Muscle of arm (tissue), 1 donor: ENCODE measurements at regions not wholly inside any gene's neighbourhood (a gene's known extent, or its start where the extent isn't known, plus 50 kb on each side); places are given as distances from the start of the nearest gene placed in this dataset.
"Not testable (repeated sequence)": the region's sequence is repeated elsewhere in the genome, so short reads cannot be mapped to it uniquely, and the experiment has no call there.

Experiments used
- DNase-seq: peaks from one replicate; pipeline ENCODE4 v3.0.0-alpha.2; 2013

DNA sequence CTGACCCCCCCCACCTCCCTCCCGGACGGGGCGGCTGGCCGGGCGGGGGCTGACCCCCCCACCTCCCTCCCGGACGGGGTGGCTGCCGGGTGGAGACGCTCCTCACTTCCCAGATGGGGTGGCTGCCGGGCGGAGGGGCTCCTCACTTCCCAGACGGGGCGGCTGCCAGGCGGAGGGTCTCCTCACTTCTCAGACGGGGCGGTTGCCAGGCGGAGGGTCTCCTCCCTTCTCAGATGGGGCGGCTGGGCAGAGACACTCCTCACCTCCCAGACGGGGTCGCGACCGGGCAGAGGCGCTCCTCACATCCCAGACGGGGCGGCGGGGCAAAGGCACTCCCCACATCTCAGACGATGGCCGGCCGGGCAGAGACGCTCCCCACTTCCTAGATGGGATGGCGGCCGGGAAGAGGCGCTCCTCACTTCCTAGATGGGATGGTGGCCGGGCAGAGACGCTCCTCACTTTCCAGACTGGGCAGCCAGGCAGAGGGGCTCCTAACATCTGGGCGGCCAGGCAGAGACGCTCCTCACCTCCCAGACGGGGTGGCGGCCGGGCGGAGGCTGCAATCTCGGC lies 597.6 kb downstream of the ZEB2 start:
- DNase-seq = not testable (repeated sequence)

DNA sequence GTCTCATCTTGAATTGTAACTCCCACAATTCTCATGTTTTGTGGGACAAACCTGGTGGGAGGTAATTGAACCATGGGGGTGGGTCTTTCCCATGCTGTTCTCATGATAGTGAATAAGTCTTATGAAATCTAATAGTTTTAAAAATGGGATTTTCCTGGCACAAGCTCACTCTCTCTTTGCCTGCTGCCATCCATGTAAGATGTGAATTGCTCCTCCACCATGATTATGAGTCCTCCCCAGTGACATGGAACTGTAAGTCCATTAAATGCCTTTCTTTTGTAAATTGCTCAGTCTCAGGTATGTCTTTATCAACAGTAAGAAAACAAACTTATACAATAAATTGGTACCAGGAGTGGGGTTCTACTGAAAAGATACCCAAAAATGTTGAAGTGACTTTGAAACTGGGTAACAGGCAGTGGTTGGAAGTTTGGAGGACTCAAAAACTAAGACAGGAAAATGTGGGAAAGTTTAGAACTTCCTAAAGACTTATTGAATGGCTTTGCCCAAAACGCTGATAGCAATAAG lies 601.4 kb downstream of the ZEB2 start:
- no peak for DNase-seq

- DNase-seq = no peak
Measured at GRCh38 chr2:143916781-143917180, 603.1 kb downstream of the ZEB2 start.

DNA sequence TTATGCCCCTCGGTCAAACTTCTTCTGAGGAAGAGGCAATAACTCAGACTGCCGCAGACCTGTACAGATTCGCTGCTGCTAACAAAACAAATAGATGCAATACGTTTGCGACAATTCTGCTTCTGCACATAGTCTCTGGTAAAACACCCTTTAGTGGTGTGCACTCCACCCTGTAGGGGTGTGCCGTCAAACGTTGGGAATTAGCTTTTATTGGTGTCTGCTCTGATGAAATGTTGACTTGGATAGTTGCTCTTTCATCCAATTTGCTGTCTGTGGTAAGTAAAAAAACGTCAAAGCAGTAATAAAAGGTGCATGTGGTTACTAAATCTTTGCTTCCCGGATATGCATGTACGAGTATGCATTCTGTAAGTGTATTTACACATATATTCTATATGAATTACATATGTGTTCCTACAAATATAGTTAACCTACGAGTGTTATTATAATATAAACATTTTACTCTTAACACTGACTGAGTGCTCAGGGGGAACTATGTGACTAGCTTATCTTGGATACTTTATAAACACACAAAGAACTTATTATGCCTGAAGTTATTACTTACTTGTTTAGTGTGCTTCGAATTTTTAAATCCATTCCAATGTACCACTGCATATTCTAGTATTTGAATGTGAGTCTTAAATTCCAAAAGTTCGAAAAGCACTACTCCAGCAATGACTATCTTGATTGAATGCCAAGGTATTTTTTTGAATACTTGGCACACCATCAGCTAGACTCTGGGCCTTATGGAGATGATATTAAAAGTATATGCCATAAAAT lies 610.2 kb downstream of the ZEB2 start:
- DNase-seq = no peak

DNA sequence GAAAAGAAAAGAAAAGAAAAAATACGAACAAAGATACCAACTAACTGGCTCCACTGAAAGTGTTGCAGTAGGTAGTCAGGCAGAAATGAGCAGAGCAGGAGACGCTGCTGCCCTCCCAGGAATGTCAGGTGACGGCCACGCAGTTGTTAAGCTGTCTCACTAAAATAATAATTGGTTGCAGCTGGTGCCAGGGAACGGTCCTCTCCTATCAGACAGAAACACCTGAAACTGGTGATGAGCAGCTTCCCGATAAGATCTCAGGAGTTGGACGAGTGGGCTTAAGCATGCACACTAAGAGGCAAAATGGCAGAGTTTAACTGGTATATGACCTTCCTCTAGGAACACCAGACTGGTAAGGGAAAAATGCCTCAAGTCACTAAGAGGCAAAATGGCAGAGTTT lies 611.1 kb downstream of the ZEB2 start:
- DNase-seq = no peak

DNA sequence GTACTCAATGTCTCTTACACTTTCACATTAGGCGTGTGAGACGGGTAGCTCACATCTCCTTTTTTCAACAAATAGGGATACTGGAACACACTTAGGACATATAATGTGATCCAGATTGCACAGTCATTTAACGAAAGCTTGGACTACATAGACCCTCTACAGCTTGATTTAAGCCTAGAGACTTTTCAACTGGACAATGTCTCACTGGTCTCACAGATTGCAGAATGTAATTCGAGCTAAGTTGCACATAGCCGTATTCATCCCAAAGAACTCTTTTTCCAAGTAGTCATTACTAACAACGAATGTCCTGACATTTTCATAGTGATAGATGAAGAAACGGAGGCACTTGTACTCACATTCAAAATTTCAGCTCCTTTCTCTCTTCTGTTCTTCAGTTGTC lies 612.1 kb downstream of the ZEB2 start:
- no peak for DNase-seq

GRCh38 chr2:143906850-143907249 lies 613.1 kb downstream of the ZEB2 start:
- DNase-seq = no peak

DNA sequence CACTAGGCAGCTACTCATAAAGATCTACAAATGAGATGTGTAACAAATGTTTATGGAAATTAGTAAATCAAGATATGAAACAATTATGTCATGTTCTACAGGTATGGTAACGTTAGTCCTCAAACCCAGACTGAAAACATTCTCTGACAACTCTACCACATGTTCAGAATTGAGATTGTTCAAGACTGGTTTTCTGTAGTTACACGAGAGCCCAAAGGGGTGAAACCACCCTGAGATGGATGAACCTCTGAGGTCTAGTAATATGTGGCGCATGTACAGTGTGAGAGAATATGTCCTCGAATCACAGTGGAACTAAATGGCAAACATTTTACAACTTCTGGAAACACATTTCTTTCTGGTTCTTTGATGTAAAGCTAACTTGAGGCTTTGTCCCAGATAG lies 614.3 kb downstream of the ZEB2 start:
- DNase-seq = no peak

- peak; percentile 12 for DNase-seq
Measured at GRCh38 chr2:143903172-143903856, 616.6 kb downstream of the ZEB2 start.

DNA sequence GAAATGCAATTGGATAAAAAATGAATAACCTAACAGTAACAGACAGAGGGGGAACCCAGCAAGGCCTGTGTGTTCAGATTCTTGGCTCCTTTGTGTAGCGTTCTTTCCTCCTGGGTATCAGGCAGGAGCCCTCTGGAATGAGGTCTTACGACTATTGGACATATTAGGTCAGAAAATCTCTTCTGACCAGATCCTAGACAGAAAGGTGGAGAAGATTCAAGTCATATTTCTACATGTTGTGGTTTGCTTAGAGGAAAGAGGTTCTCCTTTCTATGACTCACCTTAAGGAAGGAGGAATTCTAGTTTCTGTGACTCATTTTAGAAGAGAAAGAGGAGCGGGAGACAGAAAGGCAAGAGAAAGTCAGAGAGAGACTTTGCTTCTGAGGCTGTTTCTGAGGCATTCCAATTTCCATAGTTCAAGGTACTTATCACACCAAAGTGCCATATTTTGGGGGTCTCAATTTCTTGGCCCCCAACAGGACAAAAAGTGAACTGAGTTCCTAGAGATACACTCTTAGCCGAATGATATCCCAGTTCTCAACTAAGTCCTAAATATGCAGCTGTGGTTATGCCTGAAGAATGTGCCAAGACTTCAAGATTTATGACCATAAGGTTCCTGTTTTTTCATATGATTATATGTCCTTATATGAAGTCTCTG lies 618.6 kb downstream of the ZEB2 start:
- no peak for DNase-seq

DNA sequence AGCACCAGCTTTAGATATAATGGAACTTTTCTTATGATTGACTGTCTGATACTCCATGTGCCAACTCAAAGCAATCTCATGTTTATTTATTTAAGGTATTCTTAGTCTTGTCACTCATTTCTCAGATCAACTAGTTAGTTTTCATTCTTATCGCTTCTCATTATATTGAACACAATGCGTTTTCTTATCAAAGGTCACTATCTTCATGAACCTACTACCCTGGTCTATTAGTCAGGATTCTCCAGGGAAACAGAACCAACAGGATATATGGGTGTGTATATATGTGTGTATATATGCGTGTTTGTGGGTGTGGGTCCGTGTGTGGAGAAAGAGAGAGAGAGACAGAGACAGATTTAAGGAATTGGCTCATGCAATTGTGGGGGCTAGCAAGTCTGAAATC lies 619.9 kb downstream of the ZEB2 start:
- no peak for DNase-seq

- no peak for DNase-seq
Measured at GRCh38 chr2:143893371-143893770, 626.5 kb downstream of the ZEB2 start.

- DNase-seq = no peak
Measured at GRCh38 chr2:143891879-143892308, 628.0 kb downstream of the ZEB2 start.

- no peak for DNase-seq
Measured at GRCh38 chr2:143890798-143891197, 629.1 kb downstream of the ZEB2 start.

DNA sequence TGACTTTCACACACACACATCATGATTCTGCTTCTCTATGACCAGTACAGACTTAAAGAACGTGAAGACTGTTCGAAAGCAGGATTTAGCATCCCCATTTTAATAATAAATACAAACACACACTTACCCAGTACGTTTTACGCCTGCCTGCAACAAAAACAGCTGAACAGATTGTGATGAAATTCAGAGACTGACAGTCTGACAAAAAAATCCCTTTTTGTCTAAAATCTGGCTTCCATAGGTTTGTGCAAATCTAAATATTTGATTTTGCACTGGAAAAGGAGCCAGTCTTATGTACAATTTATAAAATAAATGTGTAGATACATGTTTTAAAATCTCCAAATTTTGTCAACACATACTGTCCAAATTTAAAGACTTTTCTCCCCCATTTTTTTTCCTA lies 630.7 kb downstream of the ZEB2 start:
- DNase-seq = no peak

DNA sequence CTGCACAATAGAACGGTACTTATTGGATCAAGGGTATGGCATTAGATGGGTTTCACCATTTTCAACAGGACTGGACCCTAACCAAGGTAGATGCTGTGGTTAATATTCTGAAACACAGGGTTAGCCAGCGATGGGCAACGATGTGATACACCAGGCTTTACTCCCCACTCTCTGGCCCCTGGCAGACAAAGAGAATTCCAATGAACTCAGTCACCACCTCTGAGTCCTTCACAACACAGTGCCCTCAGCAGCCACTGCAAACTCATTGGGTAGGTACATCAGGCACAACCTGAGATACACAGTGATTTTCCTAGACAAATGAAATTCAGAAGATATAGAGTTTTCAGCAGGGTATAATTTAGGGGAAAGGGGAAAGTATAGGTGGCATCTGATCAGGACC lies 634.5 kb downstream of the ZEB2 start:
- no peak for DNase-seq

- no peak for DNase-seq
Measured at GRCh38 chr2:143881246-143881645, 638.7 kb downstream of the ZEB2 start.

GRCh38 chr2:143877876-143878530 lies 641.9 kb downstream of the ZEB2 start:
- DNase-seq = no peak

GRCh38 chr2:143877056-143877455 lies 642.9 kb downstream of the ZEB2 start:
- no peak for DNase-seq

DNA sequence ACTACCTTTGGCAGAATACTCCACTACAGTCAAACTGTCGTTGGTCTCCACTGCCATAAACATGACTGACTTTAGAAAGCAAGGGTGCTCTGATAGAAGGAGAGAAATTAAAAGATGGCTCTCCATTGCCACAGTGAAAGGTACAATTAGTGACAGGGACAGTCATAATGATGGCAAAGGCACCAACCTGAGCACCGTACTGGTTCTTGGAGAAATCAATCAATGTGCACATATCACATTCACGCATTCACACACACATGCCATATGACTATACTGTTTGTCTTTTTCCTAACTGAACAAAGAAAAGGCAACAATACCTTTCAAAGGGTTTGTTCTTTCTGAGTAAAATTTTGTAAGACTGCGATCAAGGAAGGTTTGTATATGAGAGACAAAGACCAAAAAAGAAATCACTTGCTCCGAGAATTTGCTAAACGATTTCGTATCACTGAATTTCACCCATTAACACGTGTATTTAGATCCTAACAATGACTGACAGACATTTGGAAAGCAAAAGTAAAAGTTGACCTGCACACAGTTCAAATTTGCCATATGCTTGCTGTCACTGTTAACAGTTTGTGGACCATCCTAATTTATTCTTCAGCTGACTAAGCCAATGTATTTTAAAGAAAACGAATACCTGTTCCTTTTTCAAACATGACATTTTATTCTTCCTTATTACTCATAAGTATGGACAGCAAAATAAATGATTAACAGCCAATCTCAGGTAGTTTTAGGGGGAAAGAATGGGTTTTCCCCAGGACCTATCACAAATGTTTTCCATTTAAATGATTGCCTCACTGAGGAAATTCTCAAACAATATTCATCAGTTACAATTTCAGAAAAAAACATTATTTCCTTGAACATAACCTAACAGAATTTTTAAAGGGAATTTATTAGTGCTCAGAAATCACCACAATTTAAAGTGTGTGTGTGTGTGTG lies 644.4 kb downstream of the ZEB2 start:
- DNase-seq = no peak

- DNase-seq = no peak
Measured at GRCh38 chr2:143873886-143874285, 646.0 kb downstream of the ZEB2 start.
